Dedifferentiated amniotic fluid mesenchymal stem cell (primary cell): ENCODE measurements at regions not wholly inside any gene's neighbourhood (a gene's known extent, or its start where the extent isn't known, plus 50 kb on each side); places are given as distances from the start of the nearest gene placed in this dataset.

Experiments used
- DNase-seq: peaks from one replicate; pipeline ENCODE4 v3.0.0-alpha.2; 2016; ENCODE audit errors: extremely low spot score

GRCh38 chr3:13266005-13266404, 154.1 kb downstream of the NUP210 start:
- no peak for DNase-seq

GRCh38 chr3:13265507-13265906, 154.6 kb downstream of the NUP210 start:
- no peak for DNase-seq

GRCh38 chr3:13265016-13265415, 155.1 kb downstream of the NUP210 start:
- no peak for DNase-seq

- no peak for DNase-seq
Observed at GRCh38 chr3:13264468-13264795, 155.7 kb downstream of the NUP210 start.

- DNase-seq, result no peak
Observed at GRCh38 chr3:13263770-13264467, 156.2 kb downstream of the NUP210 start.

- DNase-seq, result no peak
Observed at GRCh38 chr3:13262493-13263211, 157.5 kb downstream of the NUP210 start.

- no peak for DNase-seq
Observed at GRCh38 chr3:13261892-13262291, 158.2 kb downstream of the NUP210 start.

- no peak for DNase-seq
Observed at GRCh38 chr3:13261104-13261830, 158.9 kb downstream of the NUP210 start.

GRCh38 chr3:13260259-13261103, 159.6 kb downstream of the NUP210 start:
- DNase-seq, result no peak

GRCh38 chr3:13259831-13260230, 160.3 kb downstream of the NUP210 start:
- no peak for DNase-seq

- no peak for DNase-seq
Observed at GRCh38 chr3:13258986-13259514, 161.1 kb downstream of the NUP210 start.

- DNase-seq, result no peak
Observed at GRCh38 chr3:13258280-13258679, 161.8 kb downstream of the NUP210 start.

- no peak for DNase-seq
Observed at GRCh38 chr3:13257666-13258065, 162.5 kb downstream of the NUP210 start.

- no peak for DNase-seq
Observed at GRCh38 chr3:13256845-13257244, 163.3 kb downstream of the NUP210 start.

GRCh38 chr3:13254028-13254951, 165.8 kb downstream of the NUP210 start:
- no peak for DNase-seq

GRCh38 chr3:13253208-13253937, 166.7 kb downstream of the NUP210 start:
- no peak for DNase-seq

GRCh38 chr3:13252207-13252606, 167.9 kb downstream of the NUP210 start:
- DNase-seq, result no peak

GRCh38 chr3:13251166-13251903, 168.8 kb downstream of the NUP210 start:
- DNase-seq, result no peak
